Endothelial cell (in vitro differentiated cells): ENCODE measurements at regions not wholly inside any gene's neighbourhood (a gene's known extent, or its start where the extent isn't known, plus 50 kb on each side); places are given as distances from the start of the nearest gene placed in this dataset.

Experiments
- DNase-seq: peaks from one replicate; pipeline ENCODE4 v3.0.0; 2021; ENCODE audit warnings: low spot score
- H3K27ac Mint-ChIP-seq: one replicate; pipeline ENCODE4 v1.8.0; 2021; ENCODE audit warnings: mixed read lengths, inconsistent platforms; ENCODE audit not compliant: unreplicated experiment
- H3K27me3 Mint-ChIP-seq: one replicate; pipeline ENCODE4 v1.8.0; 2021; ENCODE audit warnings: mild to moderate bottlenecking, moderate library complexity, mixed read lengths, inconsistent platforms; ENCODE audit not compliant: unreplicated experiment
- H3K36me3 Mint-ChIP-seq: one replicate; pipeline ENCODE4 v1.8.0; 2021; ENCODE audit warnings: mild to moderate bottlenecking, low read depth, mixed read lengths, inconsistent platforms; ENCODE audit not compliant: unreplicated experiment
- H3K4me1 Mint-ChIP-seq: one replicate; pipeline ENCODE4 v1.8.0; 2021; ENCODE audit warnings: mild to moderate bottlenecking, mixed read lengths, inconsistent platforms; ENCODE audit not compliant: unreplicated experiment
- H3K4me3 Mint-ChIP-seq: one replicate; pipeline ENCODE4 v1.8.0; 2021; ENCODE audit warnings: mild to moderate bottlenecking, mixed read lengths, inconsistent platforms; ENCODE audit not compliant: unreplicated experiment
- H3K9me3 Mint-ChIP-seq: one replicate; pipeline ENCODE4 v1.8.0; 2021; ENCODE audit warnings: mixed read lengths, inconsistent platforms; ENCODE audit not compliant: unreplicated experiment
- TF ChIP-seq, protein P1 (sequence below): fragments of 200-600 bp; sonication (generic); IDR thresholded peaks from one replicate; pipeline ENCODE4 v1.5.0; 2021; ENCODE audit warnings: antibody characterized with exemption; ENCODE audit not compliant: unreplicated experiment

DNA sequence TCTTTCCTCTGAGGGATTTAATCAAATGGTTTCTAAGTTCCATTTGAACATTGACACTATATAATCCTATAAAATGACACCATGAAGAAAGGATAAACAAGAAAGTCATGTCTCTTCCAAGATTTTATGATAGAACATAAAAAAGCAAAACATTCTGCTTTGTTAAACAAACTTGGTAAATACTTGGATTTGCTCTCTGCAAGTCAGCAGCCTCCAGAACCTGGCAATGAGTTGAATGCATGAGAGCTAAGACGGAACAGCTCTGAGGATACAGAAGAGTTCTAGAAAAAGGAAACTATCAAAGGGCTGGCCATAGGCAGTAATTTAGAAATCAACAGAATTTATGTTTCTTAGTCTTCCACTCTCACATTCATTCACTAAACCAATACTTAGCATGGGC lies 656.0 kb upstream of the ID4 start:
- Mint-ChIP-seq H3K36me3 (no peaks in the 10 kb centered on the region), H3K27ac (no peak overlapping the region), H3K4me3 (no peak overlapping the region), H3K27me3 (peaks cover 2% of the 10 kb centered on the region), H3K4me1 (no peaks in the 10 kb centered on the region), H3K9me3 (peaks cover 9% of the 10 kb centered on the region)
- TF ChIP-seq, protein P1, sequence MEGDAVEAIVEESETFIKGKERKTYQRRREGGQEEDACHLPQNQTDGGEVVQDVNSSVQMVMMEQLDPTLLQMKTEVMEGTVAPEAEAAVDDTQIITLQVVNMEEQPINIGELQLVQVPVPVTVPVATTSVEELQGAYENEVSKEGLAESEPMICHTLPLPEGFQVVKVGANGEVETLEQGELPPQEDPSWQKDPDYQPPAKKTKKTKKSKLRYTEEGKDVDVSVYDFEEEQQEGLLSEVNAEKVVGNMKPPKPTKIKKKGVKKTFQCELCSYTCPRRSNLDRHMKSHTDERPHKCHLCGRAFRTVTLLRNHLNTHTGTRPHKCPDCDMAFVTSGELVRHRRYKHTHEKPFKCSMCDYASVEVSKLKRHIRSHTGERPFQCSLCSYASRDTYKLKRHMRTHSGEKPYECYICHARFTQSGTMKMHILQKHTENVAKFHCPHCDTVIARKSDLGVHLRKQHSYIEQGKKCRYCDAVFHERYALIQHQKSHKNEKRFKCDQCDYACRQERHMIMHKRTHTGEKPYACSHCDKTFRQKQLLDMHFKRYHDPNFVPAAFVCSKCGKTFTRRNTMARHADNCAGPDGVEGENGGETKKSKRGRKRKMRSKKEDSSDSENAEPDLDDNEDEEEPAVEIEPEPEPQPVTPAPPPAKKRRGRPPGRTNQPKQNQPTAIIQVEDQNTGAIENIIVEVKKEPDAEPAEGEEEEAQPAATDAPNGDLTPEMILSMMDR: no peak
- no peak for DNase-seq

DNA sequence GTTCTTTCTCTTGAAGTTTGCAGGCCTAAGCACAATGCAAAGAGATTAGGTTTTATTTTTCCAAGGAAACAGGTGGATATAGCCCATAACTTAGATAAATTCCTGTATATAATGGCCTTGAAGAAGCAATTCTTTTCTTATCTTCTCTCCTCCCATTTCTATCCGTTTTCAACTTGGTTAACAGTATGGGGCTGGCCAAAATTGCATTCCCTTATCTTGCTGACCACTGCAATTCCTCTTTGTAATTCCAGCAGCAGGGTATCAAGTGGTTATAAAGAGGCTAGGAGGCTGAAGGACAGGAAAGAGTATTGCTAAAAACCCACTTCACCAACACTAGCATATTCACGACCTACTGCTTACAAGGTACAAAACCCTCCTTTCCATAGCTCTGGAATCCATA lies 643.5 kb upstream of the ID4 start:
- peaks cover 1% of the 10 kb centered on the region for H3K27me3 Mint-ChIP-seq
- no peaks in the 10 kb centered on the region for H3K4me1 Mint-ChIP-seq
- no peaks in the 10 kb centered on the region for H3K36me3 Mint-ChIP-seq
- TF ChIP-seq, protein P1: no peak
- no peak for DNase-seq
- H3K27ac Mint-ChIP-seq: no peak overlapping the region
- no peaks in the 10 kb centered on the region for H3K9me3 Mint-ChIP-seq
- H3K4me3 Mint-ChIP-seq: no peak overlapping the region

DNA sequence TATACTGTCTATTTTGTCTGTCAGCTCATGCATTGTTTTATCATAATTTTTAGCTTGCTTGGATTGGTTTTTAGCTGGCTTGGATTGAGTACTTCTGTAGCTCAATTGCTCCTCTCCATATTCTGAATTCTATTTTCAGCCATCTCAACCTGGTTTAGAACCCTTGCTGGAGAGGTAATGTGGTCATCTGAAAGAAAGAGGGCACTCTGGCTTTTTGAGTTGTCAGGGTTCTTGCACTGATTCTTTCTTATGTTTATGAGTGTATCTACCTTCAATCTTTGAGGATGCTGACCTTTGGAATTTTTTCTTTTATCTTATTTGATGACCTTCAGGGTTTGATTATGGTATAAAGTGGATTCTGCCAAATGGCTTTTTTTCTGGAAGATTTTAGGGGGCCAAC lies 632.7 kb upstream of the ID4 start:
- H3K27ac Mint-ChIP-seq: no peak overlapping the region
- no peak for DNase-seq
- H3K9me3 Mint-ChIP-seq: no peaks in the 10 kb centered on the region
- no peak overlapping the region for H3K4me3 Mint-ChIP-seq
- no peaks in the 10 kb centered on the region for H3K27me3 Mint-ChIP-seq
- TF ChIP-seq, protein P1: no peak
- H3K36me3 Mint-ChIP-seq: no peaks in the 10 kb centered on the region
- no peaks in the 10 kb centered on the region for H3K4me1 Mint-ChIP-seq

DNA sequence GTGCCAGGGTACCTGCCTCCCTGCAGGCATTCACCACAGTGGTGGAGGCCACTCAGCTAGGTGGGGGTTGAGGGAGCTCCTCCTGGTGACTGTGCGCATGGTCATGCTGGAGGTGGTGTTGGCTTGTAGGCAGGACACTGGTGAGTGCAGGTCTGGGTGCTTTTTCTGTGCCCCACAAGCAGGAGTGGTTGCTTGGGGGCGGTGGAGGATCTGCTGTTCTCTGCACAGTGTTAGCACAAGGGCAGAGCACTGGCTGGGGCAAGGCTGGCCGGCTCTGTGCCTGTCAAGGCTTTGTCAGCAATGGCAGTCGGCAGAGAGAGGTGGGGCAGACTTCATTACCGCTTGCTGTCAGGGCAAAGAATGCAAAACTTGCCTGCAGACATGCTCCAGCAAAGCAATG lies 632.1 kb upstream of the ID4 start:
- H3K36me3 Mint-ChIP-seq: no peaks in the 10 kb centered on the region
- no peak overlapping the region for H3K27ac Mint-ChIP-seq
- no peaks in the 10 kb centered on the region for H3K4me1 Mint-ChIP-seq
- TF ChIP-seq, protein P1: no peak
- H3K27me3 Mint-ChIP-seq: no peaks in the 10 kb centered on the region
- no peak for DNase-seq
- no peaks in the 10 kb centered on the region for H3K9me3 Mint-ChIP-seq
- H3K4me3 Mint-ChIP-seq: no peak overlapping the region

DNA sequence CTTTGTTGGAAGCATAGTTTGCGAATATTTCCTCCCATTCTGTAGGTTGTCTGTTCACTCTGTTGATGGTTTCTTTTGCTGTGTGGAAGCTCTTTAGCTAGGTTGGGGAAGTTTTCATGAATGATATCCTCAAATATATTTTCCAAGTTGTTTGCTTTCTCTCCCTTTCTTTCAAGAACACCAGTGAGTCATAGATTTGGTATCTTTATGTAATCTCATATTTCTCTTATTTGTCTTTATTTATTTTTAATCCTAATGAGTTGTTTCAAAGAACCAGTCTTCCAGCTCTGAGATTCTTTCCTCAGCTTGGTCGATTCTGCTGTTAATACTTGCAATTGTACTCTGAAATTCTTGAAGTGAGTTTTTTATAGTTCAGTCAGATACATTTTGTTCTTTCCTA lies 628.0 kb upstream of the ID4 start:
- Mint-ChIP-seq H3K4me3 (no peak overlapping the region), H3K36me3 (no peaks in the 10 kb centered on the region), H3K27ac (no peak overlapping the region), H3K4me1 (no peaks in the 10 kb centered on the region), H3K9me3 (no peaks in the 10 kb centered on the region), H3K27me3 (no peaks in the 10 kb centered on the region)
- TF ChIP-seq, protein P1: no peak
- no peak for DNase-seq
